ENCODE measurements at regions not wholly inside any gene's neighbourhood (a gene's known extent, or its start where the extent isn't known, plus 50 kb on each side); places are given as distances from the start of the nearest gene placed in this dataset.
"Not testable (repeated sequence)": the region's sequence is repeated elsewhere in the genome, so short reads cannot be mapped to it uniquely, and the experiment has no call there.

- peak in 4 of 51 donors; percentile 6 to 17 (median 10) for DNase-seq
These were observed 53.0 kb upstream of the DAPP1 start for GRCh38 chr4:99763635-99764101.

- no peak for DNase-seq
These were observed 53.9 kb upstream of the DAPP1 start for GRCh38 chr4:99762728-99763127.

- DNase-seq = no peak
These were observed 56.6 kb upstream of the DAPP1 start for GRCh38 chr4:99759988-99760387.

- peak in 1 of 51 donors; percentile 30 for DNase-seq
These were observed 57.2 kb upstream of the DAPP1 start for GRCh38 chr4:99759346-99759984.

GRCh38 chr4:99755223-99755944, 61.2 kb upstream of the DAPP1 start:
- no peak for DNase-seq

GRCh38 chr4:99754756-99755155, 61.9 kb upstream of the DAPP1 start:
- no peak for DNase-seq

- DNase-seq = no peak
These were observed 62.7 kb upstream of the DAPP1 start for GRCh38 chr4:99753931-99754330.

GRCh38 chr4:99749445-99750391, 66.9 kb upstream of the DAPP1 start:
- DNase-seq = no peak

- DNase-seq = no peak
These were observed 70.2 kb upstream of the DAPP1 start for GRCh38 chr4:99746443-99746842.

GRCh38 chr4:99736846-99737245, 79.2 kb upstream of the C4orf54 start:
- DNase-seq = no peak

GRCh38 chr4:99735822-99736221, 78.2 kb upstream of the C4orf54 start:
- no peak for DNase-seq

- no peak for DNase-seq
These were observed 77.1 kb upstream of the C4orf54 start for GRCh38 chr4:99734583-99735322.

GRCh38 chr4:99733455-99733854, 75.8 kb upstream of the C4orf54 start:
- not testable (repeated sequence) for DNase-seq

- DNase-seq = no peak
These were observed 71.6 kb upstream of the C4orf54 start for GRCh38 chr4:99729186-99729585.

GRCh38 chr4:99724067-99724466, 66.4 kb upstream of the C4orf54 start:
- peak in 1 of 51 donors; percentile 19 for DNase-seq

- peak in 30 of 51 donors; percentile 0 to 48 (median 14) for DNase-seq
These were observed 66.0 kb upstream of the C4orf54 start for GRCh38 chr4:99723612-99724011.

GRCh38 chr4:99722725-99723124, 65.1 kb upstream of the C4orf54 start:
- DNase-seq = peak in 1 of 51 donors; percentile 2

GRCh38 chr4:99722006-99722405, 64.4 kb upstream of the C4orf54 start:
- DNase-seq = no peak

- no peak for DNase-seq
These were observed 62.6 kb upstream of the C4orf54 start for GRCh38 chr4:99720206-99720605.

- DNase-seq = no peak
These were observed 59.4 kb upstream of the C4orf54 start for GRCh38 chr4:99716996-99717395.

- DNase-seq = no peak
These were observed 57.7 kb upstream of the C4orf54 start for GRCh38 chr4:99715286-99715685.
